Ascending aorta (tissue), 2 donors: ENCODE measurements at regions not wholly inside any gene's neighbourhood (a gene's known extent, or its start where the extent isn't known, plus 50 kb on each side); places are given as distances from the start of the nearest gene placed in this dataset.
"Not testable (repeated sequence)": the region's sequence is repeated elsewhere in the genome, so short reads cannot be mapped to it uniquely, and the experiment has no call there.

ENCODE experiments used
- DNase-seq, 2 donors: peaks; one replicate each; pipeline ENCODE4 v3.0.0-alpha.2; 2019; ENCODE audit warnings: low spot score in 2 of 2
- H3K27ac ChIP-seq, 2 donors: fragments of 200-600 bp; sonication (generic); one replicate each; pipeline ENCODE4 v1.5.1; 2016 to 2017; ENCODE audit warnings: mild to moderate bottlenecking in 1 of 2
- H3K27me3 ChIP-seq: fragments of 200-600 bp; sonication (generic); one replicate; pipeline ENCODE4 v1.5.1; 2017
- H3K36me3 ChIP-seq, 2 donors: fragments of 200-600 bp; sonication (generic); one replicate each; pipeline ENCODE4 v1.5.1; 2016
- H3K4me1 ChIP-seq, 2 donors: fragments of 200-600 bp; sonication (generic); one replicate each; pipeline ENCODE4 v1.5.1; 2016 to 2017; ENCODE audit warnings: mild to moderate bottlenecking in 1 of 2
- H3K4me3 ChIP-seq, 2 donors: fragments of 200-600 bp; sonication (generic); one replicate each; pipeline ENCODE4 v1.5.1; 2016 to 2017; ENCODE audit warnings: mild to moderate bottlenecking in 1 of 2
- H3K9me3 ChIP-seq, 2 donors: fragments of 200-600 bp; sonication (generic); one replicate each; pipeline ENCODE4 v1.5.1; 2016
- intact Hi-C: fragments of 100-400 bp; cut with DNase I; formaldehyde crosslinking; loops from one replicate; pipeline ENCODE4 v1.15.1; 2023
- TF ChIP-seq, protein P1 (sequence below), 3 experiments: fragments of 200-600 bp in 2 of 3; fragments of 450-650 bp in 1 of 3; sonication (generic) in 2 of 3; IDR thresholded peaks; one replicate each; pipeline ENCODE4 v1.5.1; 2016 to 2019; ENCODE audit warnings: antibody characterized with exemption in 3 of 3, mild to moderate bottlenecking in 1 of 3, moderate library complexity in 1 of 3

DNA sequence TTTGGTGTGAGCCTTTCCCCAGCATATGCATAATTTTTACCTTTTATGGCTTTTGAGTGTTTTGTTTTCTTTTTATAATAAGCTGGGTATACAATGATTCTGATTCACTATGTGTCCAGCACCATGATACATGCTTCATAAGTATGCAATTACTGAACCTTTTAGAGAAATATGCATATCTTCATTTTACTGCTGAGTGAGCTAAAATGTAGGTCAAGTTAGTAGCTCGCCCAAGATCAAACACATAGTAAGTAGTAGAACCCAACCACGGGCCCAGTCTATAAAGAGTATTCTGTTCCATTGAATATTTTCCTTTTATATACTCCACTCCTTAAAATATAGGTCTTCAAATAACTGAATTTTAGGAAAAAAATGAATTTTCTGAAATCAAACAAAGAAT, 362.4 kb upstream of the HTR2C start:
- intact Hi-C loops: no loop called here
- Histone ChIP-seq H3K27ac (no peak overlapping the region), H3K4me1 (no peaks in the 10 kb centered on the region), H3K9me3 (no peaks in the 10 kb centered on the region), H3K4me3 (no peak overlapping the region), H3K27me3 (no peaks in the 10 kb centered on the region), H3K36me3 (no peaks in the 10 kb centered on the region)
- no peak for DNase-seq
- TF ChIP-seq, protein P1, sequence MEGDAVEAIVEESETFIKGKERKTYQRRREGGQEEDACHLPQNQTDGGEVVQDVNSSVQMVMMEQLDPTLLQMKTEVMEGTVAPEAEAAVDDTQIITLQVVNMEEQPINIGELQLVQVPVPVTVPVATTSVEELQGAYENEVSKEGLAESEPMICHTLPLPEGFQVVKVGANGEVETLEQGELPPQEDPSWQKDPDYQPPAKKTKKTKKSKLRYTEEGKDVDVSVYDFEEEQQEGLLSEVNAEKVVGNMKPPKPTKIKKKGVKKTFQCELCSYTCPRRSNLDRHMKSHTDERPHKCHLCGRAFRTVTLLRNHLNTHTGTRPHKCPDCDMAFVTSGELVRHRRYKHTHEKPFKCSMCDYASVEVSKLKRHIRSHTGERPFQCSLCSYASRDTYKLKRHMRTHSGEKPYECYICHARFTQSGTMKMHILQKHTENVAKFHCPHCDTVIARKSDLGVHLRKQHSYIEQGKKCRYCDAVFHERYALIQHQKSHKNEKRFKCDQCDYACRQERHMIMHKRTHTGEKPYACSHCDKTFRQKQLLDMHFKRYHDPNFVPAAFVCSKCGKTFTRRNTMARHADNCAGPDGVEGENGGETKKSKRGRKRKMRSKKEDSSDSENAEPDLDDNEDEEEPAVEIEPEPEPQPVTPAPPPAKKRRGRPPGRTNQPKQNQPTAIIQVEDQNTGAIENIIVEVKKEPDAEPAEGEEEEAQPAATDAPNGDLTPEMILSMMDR (IDR thresholded peaks at IDR 0.05): no peak

- TF ChIP-seq, protein P1 (IDR thresholded peaks at IDR 0.05): no peak
- Histone ChIP-seq H3K4me3 (no peak overlapping the region), H3K4me1 (no peaks in the 10 kb centered on the region), H3K36me3 (no peaks in the 10 kb centered on the region), H3K27me3 (no peaks in the 10 kb centered on the region), H3K9me3 (no peaks in the 10 kb centered on the region), H3K27ac (no peak overlapping the region)
- no peak for DNase-seq
- intact Hi-C loops: no loop called here
Observed at GRCh38 chrX:114210879-114211278, 373.0 kb upstream of the HTR2C start.

DNA sequence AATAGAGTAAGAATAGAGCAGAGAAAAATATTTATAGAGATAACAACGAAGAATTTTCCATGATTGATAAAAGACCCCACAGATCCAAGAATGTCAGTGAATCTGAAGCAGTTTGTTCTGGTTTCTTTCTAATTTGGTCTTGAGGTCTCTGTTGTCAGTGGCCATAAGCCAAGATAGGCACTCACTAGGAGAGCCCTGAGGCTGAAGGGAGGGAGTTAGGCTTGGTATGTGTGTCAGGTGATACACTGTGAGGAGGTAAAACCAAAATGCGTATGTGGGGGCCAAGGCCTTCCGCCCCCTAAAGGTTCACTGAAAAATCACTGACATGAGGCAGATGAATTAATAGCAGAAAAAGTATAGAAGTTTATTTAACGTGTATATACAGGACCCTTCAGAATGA, 382.3 kb upstream of the HTR2C start:
- Histone ChIP-seq H3K4me1 (no peaks in the 10 kb centered on the region), H3K27me3 (no peaks in the 10 kb centered on the region), H3K27ac (no peak overlapping the region), H3K9me3 (no peaks in the 10 kb centered on the region), H3K4me3 (no peak overlapping the region), H3K36me3 (no peaks in the 10 kb centered on the region)
- TF ChIP-seq, protein P1 (IDR thresholded peaks at IDR 0.05): no peak
- intact Hi-C loops: no loop called here
- no peak for DNase-seq

GRCh38 chrX:114181195-114181594, 402.7 kb upstream of the HTR2C start:
- H3K9me3 ChIP-seq: peaks cover 2 to 5% of the 10 kb centered on the region in 2 donors
- no peaks in the 10 kb centered on the region for H3K4me1 ChIP-seq
- intact Hi-C loops: no loop called here
- no peaks in the 10 kb centered on the region for H3K27me3 ChIP-seq
- H3K27ac ChIP-seq: no peak overlapping the region
- DNase-seq: no peak
- H3K36me3 ChIP-seq: no peaks in the 10 kb centered on the region
- TF ChIP-seq, protein P1 (IDR thresholded peaks at IDR 0.05): no peak
- H3K4me3 ChIP-seq: no peak overlapping the region

DNA sequence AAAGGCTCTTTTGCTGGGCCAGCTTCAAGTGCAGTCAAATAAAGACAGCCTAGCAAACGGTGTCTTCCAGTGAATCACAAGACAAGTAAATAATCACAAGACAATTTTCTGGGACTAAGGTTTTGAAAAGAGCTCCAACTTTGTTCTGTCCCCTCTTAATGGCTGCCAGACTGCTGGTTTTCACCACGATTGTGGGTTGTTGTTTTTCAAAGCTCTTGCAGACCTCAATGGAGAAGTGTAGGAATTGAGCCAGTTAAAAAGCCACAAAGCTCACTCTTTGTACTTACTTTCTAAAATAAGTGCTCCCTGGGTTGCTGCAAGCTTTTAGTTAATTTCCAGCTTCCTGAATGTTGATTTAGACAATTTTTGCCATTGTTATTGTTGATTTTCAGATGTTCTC, 405.8 kb upstream of the HTR2C start:
- Histone ChIP-seq H3K9me3 (no peaks in the 10 kb centered on the region), H3K4me1 (no peaks in the 10 kb centered on the region), H3K27ac (no peak overlapping the region), H3K27me3 (no peaks in the 10 kb centered on the region), H3K4me3 (no peak overlapping the region), H3K36me3 (no peaks in the 10 kb centered on the region)
- intact Hi-C loops: no loop called here
- no peak for DNase-seq
- TF ChIP-seq, protein P1 (IDR thresholded peaks at IDR 0.05): no peak

- H3K4me3 ChIP-seq, H3K27me3 ChIP-seq, DNase-seq, H3K4me1 ChIP-seq, H3K27ac ChIP-seq, H3K36me3 ChIP-seq, intact Hi-C loops: not testable (repeated sequence)
- peaks cover 0 to 12% of the 10 kb centered on the region in 2 donors for H3K9me3 ChIP-seq
Observed at GRCh38 chrX:114167276-114167675, 416.6 kb upstream of the HTR2C start.
